ENCODE measurements at regions not wholly inside any gene's neighbourhood (a gene's known extent, or its start where the extent isn't known, plus 50 kb on each side); places are given as distances from the start of the nearest gene placed in this dataset.
"Not testable (repeated sequence)": the region's sequence is repeated elsewhere in the genome, so short reads cannot be mapped to it uniquely, and the experiment has no call there.

DNA sequence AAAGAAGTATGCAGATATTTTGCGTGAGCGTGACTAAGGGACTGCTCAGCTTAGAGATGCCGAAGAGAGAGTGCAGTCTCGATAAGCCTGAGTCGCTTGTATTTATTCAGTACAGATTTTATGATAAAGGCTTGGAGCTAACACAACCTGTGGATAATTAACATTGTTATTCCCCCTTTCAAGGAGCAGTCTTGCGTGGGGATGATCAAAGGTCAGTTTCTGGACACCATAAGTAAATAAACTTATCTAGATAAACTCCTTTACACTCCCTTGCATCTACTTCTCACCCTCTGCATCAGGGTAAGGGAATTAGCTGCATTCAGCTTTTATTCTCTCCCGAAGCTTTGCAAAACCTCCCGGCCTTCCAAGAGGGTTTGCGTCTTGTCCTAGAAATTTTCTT is 357.8 kb upstream of the ST8SIA4 start:
- Mint-ChIP-seq H3K27me3 (no peaks in the 10 kb centered on the region), H3K27ac (no peak overlapping the region), H3K9me3 (ENCODE audit: low read depth) (no peaks in the 10 kb centered on the region), H3K4me3 (no peak overlapping the region), H3K36me3 (no peaks in the 10 kb centered on the region), H3K4me1 (no peaks in the 10 kb centered on the region)
- CTCF ChIA-PET, result no interaction called here
- ATAC-seq (no peak), DNase-seq (no peak)

DNA sequence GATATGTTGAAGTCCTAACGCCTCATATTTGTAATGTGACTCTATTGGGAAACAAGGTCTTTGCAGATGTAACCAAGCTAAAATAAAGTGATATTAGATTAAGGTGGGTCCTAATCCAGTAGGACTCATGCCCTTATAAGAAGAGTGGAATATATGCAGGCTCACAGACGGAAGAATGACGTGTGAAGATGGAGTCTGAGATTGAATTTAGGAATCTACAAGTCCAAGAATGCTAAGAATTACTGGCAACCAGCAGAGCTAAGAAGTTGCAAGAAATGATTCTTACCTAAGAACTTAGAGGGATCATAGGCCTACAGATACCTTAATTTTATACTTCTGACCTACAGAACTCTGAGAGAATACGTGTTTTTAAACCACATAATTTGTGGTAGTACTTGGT is 350.0 kb upstream of the ST8SIA4 start:
- no peaks in the 10 kb centered on the region for H3K36me3 Mint-ChIP-seq
- DNase-seq, result no peak
- H3K4me1 Mint-ChIP-seq, result no peaks in the 10 kb centered on the region
- H3K4me3 Mint-ChIP-seq, result no peak overlapping the region
- H3K27ac Mint-ChIP-seq, result no peak overlapping the region
- ATAC-seq, result no peak
- H3K9me3 Mint-ChIP-seq (ENCODE audit: low read depth), result no peaks in the 10 kb centered on the region
- H3K27me3 Mint-ChIP-seq, result no peaks in the 10 kb centered on the region
- CTCF ChIA-PET, result no interaction called here

DNA sequence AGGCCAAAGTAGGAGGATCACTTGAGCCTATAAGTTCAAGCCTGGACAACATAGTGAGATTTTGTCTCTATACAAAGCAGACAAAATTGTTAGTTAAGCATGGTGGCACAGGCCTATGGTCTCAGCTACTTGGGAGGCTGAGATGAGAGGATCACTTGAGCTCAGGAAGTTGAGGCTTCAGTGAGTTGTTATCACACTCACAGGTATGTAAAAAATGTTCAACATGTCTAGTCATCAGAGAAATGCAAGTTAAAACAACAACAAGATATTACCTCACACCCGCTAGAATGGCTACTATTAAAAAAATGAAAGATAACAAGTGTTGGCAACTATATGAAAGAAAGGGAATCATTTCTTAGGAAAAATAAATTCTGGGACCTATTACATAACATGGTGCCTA is 341.5 kb upstream of the ST8SIA4 start:
- DNase-seq, result no peak
- no peaks in the 10 kb centered on the region for H3K9me3 Mint-ChIP-seq (ENCODE audit: low read depth)
- no peaks in the 10 kb centered on the region for H3K4me1 Mint-ChIP-seq
- no peak for ATAC-seq
- H3K36me3 Mint-ChIP-seq, result no peaks in the 10 kb centered on the region
- H3K27me3 Mint-ChIP-seq, result no peaks in the 10 kb centered on the region
- CTCF ChIA-PET, result no interaction called here
- H3K4me3 Mint-ChIP-seq, result no peak overlapping the region
- H3K27ac Mint-ChIP-seq, result no peak overlapping the region

DNA sequence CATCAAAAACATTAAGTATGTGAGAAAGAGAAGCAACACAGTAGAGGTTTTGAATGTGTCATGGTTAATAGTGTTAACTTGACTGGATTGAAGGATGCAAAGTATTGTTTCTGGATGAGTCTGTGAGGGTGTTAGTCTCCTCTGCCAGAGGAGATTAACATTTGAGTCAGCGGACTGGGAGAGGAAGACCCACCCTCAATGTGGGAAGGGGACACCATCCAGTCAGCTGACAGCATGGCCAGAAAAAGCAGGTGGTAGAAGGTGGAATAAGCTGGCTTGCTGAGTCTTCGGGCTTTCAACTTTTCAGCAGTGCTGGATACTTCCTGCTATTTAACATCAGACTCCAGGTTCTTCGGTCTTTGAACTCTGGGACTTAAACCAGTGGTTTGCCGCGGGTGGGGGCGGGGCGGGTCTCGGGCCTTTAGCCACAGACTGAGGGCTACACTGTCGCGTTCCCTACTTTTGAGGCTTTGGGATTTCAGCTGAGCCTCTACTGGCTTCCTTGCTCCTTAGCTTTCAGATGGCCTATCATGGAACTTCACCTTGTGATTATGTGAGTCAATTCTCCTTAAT is 309.9 kb upstream of the ST8SIA4 start:
- H3K9me3 Mint-ChIP-seq (ENCODE audit: low read depth), result no peaks in the 10 kb centered on the region
- CTCF ChIA-PET, result no interaction called here
- DNase-seq (no peak), ATAC-seq (no peak)
- H3K27me3 Mint-ChIP-seq, result no peaks in the 10 kb centered on the region
- H3K4me1 Mint-ChIP-seq, result no peaks in the 10 kb centered on the region
- no peak overlapping the region for H3K4me3 Mint-ChIP-seq
- no peaks in the 10 kb centered on the region for H3K36me3 Mint-ChIP-seq
- H3K27ac Mint-ChIP-seq, result no peak overlapping the region

DNA sequence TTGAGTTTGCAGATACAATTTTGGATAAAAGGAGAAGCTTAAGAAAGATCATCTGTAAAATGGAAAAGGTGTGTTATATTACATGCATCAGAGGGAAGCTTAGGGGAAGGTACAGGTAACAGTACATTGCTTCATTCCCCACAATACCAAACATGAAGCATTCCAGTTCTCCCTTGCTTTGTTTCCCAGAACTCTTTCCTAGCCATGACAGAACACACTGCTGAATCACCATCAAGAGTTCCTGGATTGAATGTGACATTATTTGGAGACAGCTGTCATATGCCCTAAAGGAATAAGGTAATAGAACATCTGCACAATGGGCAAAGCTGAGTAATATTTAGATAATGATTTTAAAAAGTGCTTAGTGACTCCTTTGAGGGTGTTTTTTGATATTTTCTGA is 303.5 kb upstream of the ST8SIA4 start:
- H3K9me3 Mint-ChIP-seq (ENCODE audit: low read depth), result no peaks in the 10 kb centered on the region
- no peaks in the 10 kb centered on the region for H3K27me3 Mint-ChIP-seq
- no peak for ATAC-seq
- no peak overlapping the region for H3K4me3 Mint-ChIP-seq
- H3K27ac Mint-ChIP-seq, result no peak overlapping the region
- CTCF ChIA-PET, result no interaction called here
- no peaks in the 10 kb centered on the region for H3K36me3 Mint-ChIP-seq
- H3K4me1 Mint-ChIP-seq, result no peaks in the 10 kb centered on the region
- no peak for DNase-seq

DNA sequence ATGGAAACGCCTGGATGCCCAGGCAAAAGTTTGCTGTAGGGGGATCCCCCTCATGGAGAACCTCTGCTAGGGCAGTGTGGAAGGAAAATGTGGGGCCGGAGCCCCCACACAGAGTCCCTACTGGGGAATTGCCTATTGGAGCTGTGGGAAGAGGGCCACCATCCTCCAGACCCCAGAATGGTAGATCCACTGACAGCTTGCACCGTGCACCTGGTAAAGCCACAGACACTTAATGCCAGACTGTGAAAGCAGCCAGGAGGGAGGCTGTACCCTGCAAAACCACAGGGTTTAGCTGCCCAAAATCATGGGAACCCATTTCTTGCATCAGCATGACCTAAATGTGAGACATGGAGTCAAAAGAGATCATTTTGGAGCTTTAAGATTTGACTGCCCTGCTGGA is 302.0 kb upstream of the ST8SIA4 start:
- ATAC-seq; H3K9me3 Mint-ChIP-seq (ENCODE audit: low read depth); H3K4me1 Mint-ChIP-seq; DNase-seq; CTCF ChIA-PET; H3K27me3 Mint-ChIP-seq; H3K36me3 Mint-ChIP-seq; H3K4me3 Mint-ChIP-seq; H3K27ac Mint-ChIP-seq: not testable (repeated sequence)

DNA sequence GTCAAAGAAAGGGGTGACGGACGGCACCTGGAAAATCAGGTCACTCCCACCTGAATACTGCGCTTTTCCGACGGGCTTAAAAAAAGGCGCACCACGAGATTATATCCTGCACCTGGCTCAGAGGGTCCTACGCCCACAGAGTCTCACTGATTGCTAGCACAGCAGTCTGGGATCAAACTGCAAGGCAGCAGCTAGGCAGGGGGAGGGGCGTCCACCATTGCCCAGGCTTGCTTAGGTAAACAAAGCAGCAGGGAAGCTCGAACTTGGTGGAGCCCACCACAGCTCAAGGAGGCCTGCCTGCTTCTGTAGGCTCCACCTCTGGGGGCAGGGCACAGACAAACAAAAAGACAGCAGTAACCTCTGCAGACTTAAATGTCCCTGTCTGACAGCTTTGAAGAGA is 277.3 kb upstream of the ST8SIA4 start:
- H3K36me3 Mint-ChIP-seq; H3K27ac Mint-ChIP-seq; H3K27me3 Mint-ChIP-seq; H3K4me1 Mint-ChIP-seq; H3K9me3 Mint-ChIP-seq (ENCODE audit: low read depth); H3K4me3 Mint-ChIP-seq; CTCF ChIA-PET; DNase-seq; ATAC-seq: not testable (repeated sequence)

DNA sequence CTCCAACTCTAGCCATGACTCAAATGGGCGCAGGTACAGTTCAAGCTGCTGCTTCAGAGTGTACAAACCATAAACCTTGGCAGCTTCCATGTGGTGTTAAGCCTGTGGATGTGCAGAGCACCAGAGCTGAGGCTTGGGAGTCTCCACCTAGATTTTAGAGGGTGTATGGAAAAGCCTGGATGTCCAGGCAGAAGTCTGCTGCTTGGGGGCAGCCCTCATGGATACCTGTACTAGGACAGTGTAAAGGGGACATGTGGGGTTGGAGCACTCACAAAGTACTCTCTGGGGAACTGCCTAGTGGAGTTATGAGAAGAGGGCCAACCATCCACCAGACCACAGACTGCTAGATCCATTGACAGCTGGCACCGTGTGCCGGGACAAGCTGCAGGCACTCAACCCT is 273.5 kb upstream of the ST8SIA4 start:
- Mint-ChIP-seq H3K36me3 (no peaks in the 10 kb centered on the region), H3K27me3 (no peaks in the 10 kb centered on the region), H3K9me3 (ENCODE audit: low read depth) (no peaks in the 10 kb centered on the region), H3K4me3 (no peak overlapping the region), H3K27ac (no peak overlapping the region), H3K4me1 (no peaks in the 10 kb centered on the region)
- CTCF ChIA-PET, result no interaction called here
- ATAC-seq, result no peak
- DNase-seq, result no peak

DNA sequence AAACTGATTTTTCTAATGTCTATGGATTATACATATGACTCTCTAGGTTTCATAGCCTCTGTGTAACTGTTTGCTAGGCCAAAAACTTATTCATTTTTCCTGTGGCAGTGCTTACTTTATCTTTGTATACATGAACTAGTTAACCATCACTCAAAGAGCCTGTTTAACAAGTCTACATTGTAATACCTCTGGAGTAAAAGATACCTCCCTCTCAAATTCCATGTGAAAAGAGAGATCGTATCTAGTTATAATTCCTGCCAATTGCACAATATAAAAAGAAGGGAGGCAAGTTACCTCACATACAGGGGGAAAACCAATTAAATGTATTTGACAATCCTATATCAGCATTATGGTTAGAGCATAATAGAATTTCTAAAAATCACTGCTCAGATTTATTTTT is 271.9 kb upstream of the ST8SIA4 start:
- DNase-seq (no peak), ATAC-seq (no peak)
- Mint-ChIP-seq H3K9me3 (ENCODE audit: low read depth) (no peaks in the 10 kb centered on the region), H3K4me3 (no peak overlapping the region), H3K27ac (no peak overlapping the region), H3K4me1 (no peaks in the 10 kb centered on the region), H3K36me3 (no peaks in the 10 kb centered on the region), H3K27me3 (no peaks in the 10 kb centered on the region)
- CTCF ChIA-PET, result no interaction called here

DNA sequence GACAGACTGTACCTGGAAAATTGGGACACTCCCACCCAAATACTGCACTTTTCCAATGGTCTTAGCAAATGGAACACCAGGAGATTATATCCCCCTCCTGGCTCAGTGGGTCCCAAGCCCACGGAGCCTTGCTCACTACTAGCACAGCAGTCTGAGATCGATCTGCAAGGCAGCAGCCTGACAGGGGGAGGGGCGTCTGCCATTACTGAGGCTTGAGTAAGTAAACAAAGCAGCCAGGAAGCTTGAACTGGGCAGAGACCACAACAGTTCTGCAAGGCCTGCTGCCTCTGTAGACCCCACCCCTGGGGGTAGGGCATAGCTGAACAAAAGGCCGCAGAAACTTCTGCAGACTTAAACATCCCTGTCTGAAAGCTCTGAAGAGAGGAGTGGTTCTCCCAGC is 260.0 kb upstream of the ST8SIA4 start:
- Mint-ChIP-seq H3K27me3 (no peaks in the 10 kb centered on the region), H3K27ac (no peak overlapping the region), H3K4me1 (no peaks in the 10 kb centered on the region), H3K36me3 (no peaks in the 10 kb centered on the region), H3K4me3 (no peak overlapping the region), H3K9me3 (ENCODE audit: low read depth) (no peaks in the 10 kb centered on the region)
- CTCF ChIA-PET, result no interaction called here
- ATAC-seq (no peak), DNase-seq (no peak)

DNA sequence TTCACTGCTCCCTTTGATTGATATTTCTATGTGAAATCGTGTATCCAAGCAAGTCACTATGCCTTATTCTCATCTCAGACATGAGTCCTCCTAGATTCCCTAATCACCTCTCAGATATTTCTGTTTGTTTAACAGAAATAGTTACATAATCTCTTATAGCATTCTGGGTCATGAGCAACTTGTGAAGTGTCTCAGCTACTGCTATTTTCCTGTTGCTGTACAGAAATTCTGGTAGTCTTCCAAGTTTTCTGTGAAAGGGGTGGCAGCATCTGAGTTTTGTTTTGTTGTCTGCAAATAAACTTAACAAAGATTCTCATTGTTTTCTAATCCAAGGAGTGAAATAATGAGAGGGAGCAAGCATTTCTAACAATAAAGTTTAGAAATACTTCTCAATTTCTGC is 256.9 kb upstream of the ST8SIA4 start:
- CTCF ChIA-PET, result no interaction called here
- Mint-ChIP-seq H3K4me1 (no peaks in the 10 kb centered on the region), H3K27me3 (no peaks in the 10 kb centered on the region), H3K4me3 (no peak overlapping the region), H3K36me3 (no peaks in the 10 kb centered on the region), H3K27ac (no peak overlapping the region), H3K9me3 (ENCODE audit: low read depth) (no peaks in the 10 kb centered on the region)
- DNase-seq (no peak), ATAC-seq (no peak)

DNA sequence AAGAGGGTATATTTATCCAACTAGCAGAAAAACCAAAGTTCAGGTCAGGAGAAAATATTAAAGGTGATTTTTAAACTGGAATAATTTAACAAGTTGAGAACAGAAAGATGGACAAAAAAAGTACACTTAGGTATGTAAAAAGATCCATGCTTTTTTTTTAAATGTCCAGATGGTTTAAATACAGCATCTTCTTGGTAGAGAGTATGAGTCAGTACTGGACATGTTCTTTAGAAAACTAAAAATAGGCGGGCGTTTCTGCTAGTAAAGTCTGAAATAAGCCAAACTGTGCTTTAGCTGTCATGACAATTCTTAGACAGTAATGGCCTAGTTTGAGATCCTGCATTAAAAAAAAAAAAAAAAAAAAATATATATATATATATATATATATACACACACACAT is 255.9 kb upstream of the ST8SIA4 start:
- no peak overlapping the region for H3K4me3 Mint-ChIP-seq
- ATAC-seq, result no peak
- H3K36me3 Mint-ChIP-seq, result no peaks in the 10 kb centered on the region
- no peaks in the 10 kb centered on the region for H3K9me3 Mint-ChIP-seq (ENCODE audit: low read depth)
- no peaks in the 10 kb centered on the region for H3K4me1 Mint-ChIP-seq
- no peaks in the 10 kb centered on the region for H3K27me3 Mint-ChIP-seq
- CTCF ChIA-PET, result no interaction called here
- no peak for DNase-seq
- H3K27ac Mint-ChIP-seq, result no peak overlapping the region

DNA sequence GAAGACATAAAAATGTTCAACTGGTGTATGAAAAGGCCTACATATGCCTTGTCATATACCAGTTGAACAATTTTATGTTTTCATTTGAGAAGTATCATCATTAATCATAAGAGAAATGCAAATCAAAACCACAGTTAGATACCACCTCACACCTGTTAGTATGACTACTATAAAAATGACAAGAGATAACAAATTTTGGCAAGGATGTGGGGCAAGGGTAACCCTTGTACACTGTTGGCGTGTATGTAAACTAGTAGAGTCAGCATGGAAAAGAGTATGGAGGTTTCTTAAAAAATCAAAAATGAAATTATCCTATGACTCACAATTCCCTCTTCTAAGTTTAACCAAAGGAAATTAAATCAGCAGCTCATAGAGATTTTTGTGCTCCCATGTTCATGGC is 250.4 kb upstream of the ST8SIA4 start:
- Mint-ChIP-seq H3K9me3 (ENCODE audit: low read depth) (no peaks in the 10 kb centered on the region), H3K27ac (no peak overlapping the region), H3K4me1 (no peaks in the 10 kb centered on the region), H3K36me3 (no peaks in the 10 kb centered on the region), H3K4me3 (no peak overlapping the region), H3K27me3 (no peaks in the 10 kb centered on the region)
- ATAC-seq (no peak), DNase-seq (no peak)
- CTCF ChIA-PET, result no interaction called here

DNA sequence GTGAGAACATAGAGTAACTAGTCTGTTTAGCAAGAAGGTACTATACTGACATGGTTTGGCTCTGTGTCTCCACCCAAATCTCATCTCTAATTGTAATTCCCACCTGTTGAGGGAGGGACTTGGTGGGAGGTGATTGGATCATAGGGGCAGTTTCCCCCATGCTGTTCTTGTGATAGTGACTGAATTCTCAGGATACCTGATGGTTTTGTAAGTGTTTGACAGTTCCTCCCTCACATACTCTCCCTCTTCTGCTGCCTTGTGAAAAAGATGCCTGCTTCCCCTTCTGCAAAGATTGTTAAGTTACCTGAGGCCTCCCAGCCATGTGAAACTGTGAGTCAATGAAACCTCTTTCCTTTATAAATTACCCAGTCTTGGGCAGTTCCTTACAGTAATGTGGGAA is 240.4 kb upstream of the ST8SIA4 start:
- CTCF ChIA-PET, result no interaction called here
- H3K36me3 Mint-ChIP-seq, result no peaks in the 10 kb centered on the region
- no peak overlapping the region for H3K4me3 Mint-ChIP-seq

DNA sequence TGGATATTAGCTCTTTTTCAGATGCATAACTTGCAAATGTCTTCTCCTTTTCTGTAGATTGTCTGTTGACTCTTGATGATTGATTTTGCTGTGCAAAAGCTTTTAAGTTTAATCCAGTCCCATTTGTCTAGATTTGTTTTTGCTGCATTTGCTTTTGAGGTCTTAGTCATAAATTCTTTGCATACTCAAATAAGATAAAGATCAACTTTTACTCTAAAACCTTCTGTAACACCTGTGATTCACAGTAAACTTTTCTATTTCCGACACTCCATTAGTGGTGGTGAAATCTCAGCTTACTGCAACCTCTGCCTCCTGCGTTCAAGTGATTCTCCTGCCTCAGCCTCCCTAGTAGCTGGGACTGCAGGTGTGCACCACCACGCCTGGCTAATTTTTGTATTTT is 239.0 kb upstream of the ST8SIA4 start:
- H3K4me3 Mint-ChIP-seq, result no peak overlapping the region
- H3K9me3 Mint-ChIP-seq (ENCODE audit: low read depth), result no peaks in the 10 kb centered on the region
- no peaks in the 10 kb centered on the region for H3K4me1 Mint-ChIP-seq
- ATAC-seq (no peak), DNase-seq (no peak)
- H3K36me3 Mint-ChIP-seq, result no peaks in the 10 kb centered on the region
- CTCF ChIA-PET, result no interaction called here
- no peak overlapping the region for H3K27ac Mint-ChIP-seq
- no peaks in the 10 kb centered on the region for H3K27me3 Mint-ChIP-seq

More for the DNA sequence above, 240.4 kb upstream of the ST8SIA4 start:
- no peak for ATAC-seq
- no peaks in the 10 kb centered on the region for H3K4me1 Mint-ChIP-seq
- DNase-seq, result no peak
- H3K27me3 Mint-ChIP-seq, result no peaks in the 10 kb centered on the region
- no peak overlapping the region for H3K27ac Mint-ChIP-seq
- H3K9me3 Mint-ChIP-seq (ENCODE audit: low read depth), result no peaks in the 10 kb centered on the region
